GM10248 (cell line): ENCODE measurements at regions not wholly inside any gene's neighbourhood (a gene's known extent, or its start where the extent isn't known, plus 50 kb on each side); places are given as distances from the start of the nearest gene placed in this dataset.

Experiments
- CTCF ChIA-PET: fragments of 300-600 bp; sonication (Branson Sonifier 250); formaldehyde crosslinking; extraction: SDS; loops from one replicate; lab custom pipeline; 2021; ENCODE audit warnings: antibody characterized with exemption; lab: Yijun Ruan, JAX
- POLR2A ChIA-PET: fragments of 350-650 bp; sonication (Branson Sonifier 250); formaldehyde crosslinking; extraction: SDS; loops from one replicate; lab custom pipeline; 2020; ENCODE audit warnings: antibody characterized with exemption; lab: Yijun Ruan, JAX
- DNase-seq: peaks from one replicate; pipeline ENCODE4 v3.0.0; 2012; ENCODE audit errors: extremely low spot score
- CTCF ChIP-seq: IDR thresholded peaks from 2 replicates; pipeline ENCODE4 v1.5.1; 2012; ENCODE audit warnings: mild to moderate bottlenecking, low read depth; ENCODE audit errors: extremely low read depth, missing control alignments, control extremely low read depth

DNA sequence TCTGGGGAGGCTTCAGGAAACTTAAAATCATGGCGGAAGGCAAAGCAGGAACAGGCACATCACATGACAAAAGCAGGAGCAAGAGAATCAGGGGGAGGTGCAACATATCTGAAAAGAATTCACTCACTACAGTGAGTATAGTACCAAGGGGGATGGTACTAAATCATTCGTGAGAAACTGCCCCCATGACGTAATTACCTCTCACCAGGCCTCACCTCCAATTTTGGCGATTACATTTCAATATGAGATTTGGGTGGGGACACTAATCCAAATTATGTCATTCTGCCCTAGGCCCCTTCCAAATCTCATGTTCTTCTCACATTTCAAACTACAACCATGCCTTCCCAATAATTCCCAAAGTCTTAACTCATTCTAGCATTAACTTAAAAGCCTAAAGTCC is 740.8 kb upstream of the SOX11 start:
- ChIA-PET CTCF (no interaction called here), POLR2A (no interaction called here)
- no peak for DNase-seq
- TF ChIP-seq CTCF = no peak

- ChIA-PET CTCF (no interaction called here), POLR2A (no interaction called here)
- DNase-seq = no peak
- TF ChIP-seq CTCF = no peak
These were observed 733.0 kb upstream of the SOX11 start for GRCh38 chr2:4959219-4959618.

DNA sequence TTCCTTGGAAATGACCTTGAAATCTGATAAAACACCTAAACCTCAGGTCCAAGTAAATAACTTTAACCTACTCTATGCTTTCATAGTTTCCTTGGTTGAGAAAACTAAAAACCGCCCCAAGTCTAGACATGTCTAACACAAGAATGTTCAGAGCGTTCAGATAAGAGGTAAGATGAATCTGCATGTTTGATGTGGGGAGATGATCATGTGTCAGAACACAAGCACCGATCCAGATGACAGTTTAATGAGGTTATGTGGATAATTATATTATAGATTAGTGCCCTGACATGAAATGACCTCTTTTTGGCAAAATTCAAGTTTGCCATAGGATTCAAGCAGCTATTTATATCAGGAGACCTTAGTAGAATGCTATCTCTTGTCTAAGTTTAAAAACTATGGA is 729.8 kb upstream of the SOX11 start:
- no peak for TF ChIP-seq CTCF
- DNase-seq = no peak
- POLR2A ChIA-PET = no interaction called here
- CTCF ChIA-PET = no interaction called here

- ChIA-PET CTCF (no interaction called here), POLR2A (no interaction called here)
- no peak for TF ChIP-seq CTCF
- no peak for DNase-seq
These were observed 729.1 kb upstream of the SOX11 start for GRCh38 chr2:4963106-4963505.

GRCh38 chr2:4964001-4964540 is 728.1 kb upstream of the SOX11 start:
- TF ChIP-seq CTCF = no peak
- no peak for DNase-seq
- ChIA-PET CTCF (interaction anchor here (1.5 kb wide), 1 partner anchor 11 kb away, joined by 3 read pairs; no protein-coding TSS in a partner anchor), POLR2A (no interaction called here)

GRCh38 chr2:4964579-4964978 is 727.6 kb upstream of the SOX11 start:
- CTCF ChIA-PET = interaction anchor here (1.5 kb wide), 1 partner anchor 10 kb away, joined by 3 read pairs; no protein-coding TSS in a partner anchor
- POLR2A ChIA-PET = no interaction called here
- TF ChIP-seq CTCF = no peak
- DNase-seq = no peak
